ENCODE measurements at regions not wholly inside any gene's neighbourhood (a gene's known extent, or its start where the extent isn't known, plus 50 kb on each side); places are given as distances from the start of the nearest gene placed in this dataset.

DNA sequence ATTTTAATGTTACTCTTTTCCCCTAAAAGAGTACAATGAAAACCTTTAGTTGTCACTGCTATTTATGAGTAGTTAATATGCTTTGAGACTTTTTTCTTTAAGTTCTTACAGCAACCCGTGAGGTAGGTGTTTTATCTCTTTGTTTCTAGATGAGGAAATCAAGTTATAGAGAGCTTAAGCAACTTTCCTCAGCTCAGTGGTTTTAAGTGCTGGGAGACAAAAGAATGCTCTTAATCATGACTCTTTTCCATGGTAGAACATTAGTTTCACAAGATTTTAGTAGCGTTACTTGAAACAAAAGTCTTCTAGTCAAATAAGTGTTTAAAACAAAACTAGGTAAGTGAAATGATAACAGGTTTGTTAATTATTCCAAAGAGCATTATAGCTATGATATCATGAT, 354.7 kb upstream of the PITX2 start:
- no peaks in the 10 kb centered on the region for H3K79me2 ChIP-seq (ENCODE audit: control insufficient read depth in 1 of 2, insufficient read depth in 2 of 2, low read length in 2 of 2)
- H3K23me2 ChIP-seq (ENCODE audit: low read depth, low read length) = no peaks in the 10 kb centered on the region; the same call in 1 of the 2 replicates
- H3K9ac ChIP-seq (replicated peaks in 1 of 4; ENCODE audit: extremely low read depth in 1 of 4, low read depth in 3 of 4, low read length in 3 of 4) = no peak overlapping the region
- H3K4ac ChIP-seq (replicated peaks; ENCODE audit: insufficient read length, low read depth, low read length) = no peak overlapping the region
- no peak overlapping the region for H2BK15ac ChIP-seq (ENCODE audit: low read length)
- no peaks in the 10 kb centered on the region for H3K36me3 ChIP-seq (ENCODE audit: control insufficient read depth in 2 of 4, insufficient read depth in 4 of 4, low read length in 3 of 4)
- no peak overlapping the region for H3K18ac ChIP-seq (ENCODE audit: extremely low read depth, low read length)
- no peak overlapping the region for H4K91ac ChIP-seq (replicated peaks; ENCODE audit: insufficient read length, low read length)
- no peak overlapping the region for H3K27ac ChIP-seq (ENCODE audit: low read depth, low read length)
- no peaks in the 10 kb centered on the region for H3K4me1 ChIP-seq (replicated peaks in 1 of 4; ENCODE audit: control insufficient read depth in 3 of 4, insufficient read depth in 4 of 4, low read length in 3 of 4)
- no peak overlapping the region for H2AK5ac ChIP-seq (ENCODE audit: low read depth, low read length)
- no peak overlapping the region for H2BK12ac ChIP-seq (ENCODE audit: low read depth, low read length)
- no peak overlapping the region for H4K8ac ChIP-seq (ENCODE audit: extremely low read depth, insufficient read depth, low read length)
- ChIA-PET POLR2A (ENCODE audit: partially characterized antibody) (no interaction called here), CTCF (ENCODE audit: partially characterized antibody) (interaction anchor here (1.1 to 1.3 kb wide), 3 partner anchors 11 to 337 kb away, joined by 3 read pairs; no protein-coding TSS in a partner anchor)
- no peak overlapping the region for H3K4me3 ChIP-seq (ENCODE audit: extremely low read depth in 1 of 4, insufficient read depth in 2 of 4, low read depth in 3 of 4, low read length in 4 of 4)
- no peak overlapping the region for H4K5ac ChIP-seq (ENCODE audit: insufficient read length, low read depth, low read length)
- no peak overlapping the region for H2BK5ac ChIP-seq (ENCODE audit: low read depth, low read length)
- H4K20me1 ChIP-seq (replicated peaks in 1 of 2; ENCODE audit: control insufficient read depth in 1 of 2, insufficient read depth in 2 of 2, low read length in 2 of 2) = peaks cover 0 to 2% of the 10 kb centered on the region in 2 experiments
- no peak overlapping the region for H3K23ac ChIP-seq (ENCODE audit: insufficient read length)
- DNase-seq (ENCODE audit: low read depth in 1 of 2, low spot score in 2 of 2) = no peak
- WGBS, 2 experiments (ENCODE audit: extremely low coverage in 1 of 2, insufficient coverage in 1 of 2, insufficient read length in 1 of 2, insufficient replicate concordance in 2 of 2, low coverage in 1 of 2, low lambda C conversion rate in 2 of 2, missing lambda C conversion rate in 1 of 2) = 89% methylated on average over 2 of the region's 2 CpGs; no CpG with 5 or more reads in 1 of the 2 experiments
- no peak overlapping the region for H2BK120ac ChIP-seq (replicated peaks; ENCODE audit: low read depth, low read length)
- H3K4me2 ChIP-seq (ENCODE audit: insufficient read depth in 1 of 2, low read depth in 2 of 2, low read length in 2 of 2) = no peak overlapping the region
- H2AFZ ChIP-seq (ENCODE audit: low read length) = no peak overlapping the region
- no peak overlapping the region for H2BK20ac ChIP-seq (ENCODE audit: low read length)
- no peaks in the 10 kb centered on the region for H3K27me3 ChIP-seq (replicated peaks in 1 of 4; ENCODE audit: control insufficient read depth in 3 of 4, extremely low read depth in 1 of 4, insufficient read depth in 3 of 4, low read length in 3 of 4)
- no peaks in the 10 kb centered on the region for H3K9me3 ChIP-seq (ENCODE audit: insufficient read depth in 2 of 2, low read depth in 1 of 2, low read length in 1 of 2)
- H3K56ac ChIP-seq (replicated peaks; ENCODE audit: insufficient read length, low read depth, low read length) = no peak overlapping the region
- H3K79me1 ChIP-seq (ENCODE audit: low read depth, low read length) = no peaks in the 10 kb centered on the region
- H3K14ac ChIP-seq (ENCODE audit: insufficient read length) = no peak overlapping the region
- no peak for FAIRE-seq
- no peak for TF ChIP-seq POU5F1 (IDR thresholded peaks at IDR 0.05; ENCODE audit: low read depth, low read length)
